Activated CD4-positive, alpha-beta memory T cell treated with anti-CD3 and anti-CD28 coated beads, Interleukin-2, amount 10 ng/mL, durations not matched to agents 7 days and 5 days (primary cell): ENCODE measurements at regions not wholly inside any gene's neighbourhood (a gene's known extent, or its start where the extent isn't known, plus 50 kb on each side); places are given as distances from the start of the nearest gene placed in this dataset.

Experiments used
- CTCF ChIA-PET: fragments of 350-600 bp; sonication (Branson Sonifier 250); formaldehyde crosslinking; loops from one replicate; lab custom pipeline; 2021; ENCODE audit warnings: antibody characterized with exemption, inconsistent platforms; lab: Charles Lee
- POLR2A ChIA-PET: fragments of 350-600 bp; sonication (Branson Sonifier 250); formaldehyde crosslinking; loops from one replicate; lab custom pipeline; 2021; ENCODE audit warnings: antibody characterized with exemption; lab: Charles Lee
- DNase-seq: peaks from one replicate; pipeline ENCODE4 v3.0.0-alpha.2; 2020
- H3K27ac Mint-ChIP-seq: one replicate; pipeline ENCODE4 v1.8.0; 2021; ENCODE audit warnings: mild to moderate bottlenecking, mixed read lengths
- H3K27me3 Mint-ChIP-seq: one replicate; pipeline ENCODE4 v1.8.0; 2021; ENCODE audit warnings: mixed read lengths
- H3K36me3 Mint-ChIP-seq: one replicate; pipeline ENCODE4 v1.8.0; 2021; ENCODE audit warnings: low read depth, mixed read lengths
- H3K4me1 Mint-ChIP-seq: one replicate; pipeline ENCODE4 v1.8.0; 2021; ENCODE audit warnings: mixed read lengths
- H3K4me3 Mint-ChIP-seq: one replicate; pipeline ENCODE4 v1.8.0; 2021; ENCODE audit warnings: mild to moderate bottlenecking, mixed read lengths
- H3K9me3 Mint-ChIP-seq: one replicate; pipeline ENCODE4 v1.8.0; 2021; ENCODE audit warnings: mixed read lengths

DNA sequence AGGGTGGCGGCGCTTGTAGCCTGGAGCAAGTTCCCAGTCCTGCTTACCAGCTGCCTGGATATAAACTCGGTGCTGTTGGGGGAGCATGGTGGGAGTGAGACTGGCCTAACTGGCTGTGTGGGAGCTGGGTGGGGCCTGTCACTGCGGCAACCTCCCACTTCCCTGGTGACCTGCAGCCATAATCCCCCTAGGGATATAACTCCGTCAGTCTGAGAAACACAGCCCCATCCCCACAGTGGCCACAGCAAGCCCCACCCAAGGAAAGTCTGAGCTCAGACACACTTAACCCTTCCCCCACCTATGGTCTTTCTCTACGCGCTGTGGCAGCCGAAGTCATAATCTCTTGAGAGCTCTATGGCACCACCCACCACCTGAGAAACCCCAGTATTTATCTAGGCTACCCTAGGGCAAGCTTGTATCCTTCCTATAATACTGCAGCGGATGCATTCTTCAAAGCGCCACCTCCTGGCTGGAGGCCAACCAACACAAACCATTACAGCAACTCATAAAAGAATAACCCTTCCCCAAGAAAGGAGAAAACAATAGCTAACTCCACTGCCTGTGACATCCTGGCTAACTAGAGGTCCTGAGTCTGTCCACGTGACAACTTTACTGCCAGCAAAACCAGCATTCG, 57.4 kb downstream of the ZNF648 start:
- no peak for DNase-seq
- H3K27me3 Mint-ChIP-seq, result peaks cover 6% of the 10 kb centered on the region
- POLR2A ChIA-PET, result no interaction called here
- no peaks in the 10 kb centered on the region for H3K36me3 Mint-ChIP-seq
- H3K4me1 Mint-ChIP-seq, result no peaks in the 10 kb centered on the region
- no peak overlapping the region for H3K4me3 Mint-ChIP-seq
- CTCF ChIA-PET, result no interaction called here
- no peak overlapping the region for H3K27ac Mint-ChIP-seq
- H3K9me3 Mint-ChIP-seq, result peaks cover 2% of the 10 kb centered on the region

DNA sequence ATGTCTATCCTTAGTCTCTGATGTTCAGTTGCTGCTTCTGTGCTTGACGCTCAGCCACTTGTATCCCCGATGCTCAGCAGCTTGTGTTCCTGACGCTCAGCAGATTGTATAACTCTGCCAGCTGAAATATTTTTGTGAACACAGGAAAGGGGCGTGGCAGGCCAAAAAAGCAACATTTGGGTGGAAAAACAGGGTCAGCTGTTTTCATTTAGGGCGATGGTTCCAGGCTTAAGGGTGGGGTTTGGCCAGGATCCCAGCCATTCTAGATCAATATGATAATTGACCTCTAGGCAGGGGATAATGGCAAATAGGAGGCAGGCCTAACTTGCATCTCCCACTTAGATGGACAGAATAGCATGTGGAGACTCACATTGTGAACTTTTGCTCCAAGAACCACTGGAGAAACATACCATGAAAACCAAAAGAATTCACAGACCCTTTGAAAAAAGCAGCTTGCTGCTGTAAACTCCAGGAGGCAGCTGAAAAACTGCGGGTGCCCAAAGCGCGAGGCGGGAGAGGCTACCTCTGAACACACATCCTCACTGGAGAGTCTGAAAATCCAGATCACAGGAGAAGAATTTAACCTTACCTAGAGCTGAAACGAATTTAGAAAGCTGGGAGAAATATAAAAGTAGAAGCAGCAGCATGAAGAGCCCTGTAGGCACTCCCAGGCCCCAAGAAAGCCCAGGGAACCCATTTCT, 58.3 kb downstream of the ZNF648 start:
- Mint-ChIP-seq H3K4me3 (no peak overlapping the region), H3K36me3 (no peaks in the 10 kb centered on the region), H3K9me3 (peaks cover 2% of the 10 kb centered on the region), H3K4me1 (no peaks in the 10 kb centered on the region), H3K27me3 (peaks cover 6% of the 10 kb centered on the region), H3K27ac (no peak overlapping the region)
- POLR2A ChIA-PET, result no interaction called here
- CTCF ChIA-PET, result no interaction called here
- no peak for DNase-seq

DNA sequence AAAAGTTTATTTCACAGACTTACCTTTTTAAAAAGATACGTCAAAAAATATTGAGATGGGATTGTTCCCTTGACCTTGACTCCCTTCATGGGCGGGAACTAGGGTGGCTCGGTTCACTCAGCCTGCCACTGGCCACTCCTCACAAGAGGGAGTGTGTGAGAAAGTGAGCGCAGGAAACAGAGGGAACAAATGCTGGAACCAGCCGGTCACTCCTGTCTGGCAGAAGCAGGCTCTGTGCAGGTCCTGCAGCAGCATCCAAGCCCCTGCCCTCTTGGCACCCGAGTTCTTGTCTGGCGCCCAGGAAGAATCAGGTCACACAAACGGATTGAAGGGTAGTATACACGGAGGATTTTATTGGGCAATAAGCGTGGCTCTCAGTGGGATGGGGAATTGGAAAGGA, 58.9 kb downstream of the ZNF648 start:
- no peaks in the 10 kb centered on the region for H3K36me3 Mint-ChIP-seq
- H3K27ac Mint-ChIP-seq, result no peak overlapping the region
- peaks cover 6% of the 10 kb centered on the region for H3K27me3 Mint-ChIP-seq
- CTCF ChIA-PET, result interaction anchor here (0.6 kb wide), 1 partner anchor 111 kb away, joined by 5 read pairs; no protein-coding TSS in a partner anchor
- no peaks in the 10 kb centered on the region for H3K4me1 Mint-ChIP-seq
- no peak overlapping the region for H3K4me3 Mint-ChIP-seq
- POLR2A ChIA-PET, result no interaction called here
- DNase-seq, result no peak
- peaks cover 2% of the 10 kb centered on the region for H3K9me3 Mint-ChIP-seq

DNA sequence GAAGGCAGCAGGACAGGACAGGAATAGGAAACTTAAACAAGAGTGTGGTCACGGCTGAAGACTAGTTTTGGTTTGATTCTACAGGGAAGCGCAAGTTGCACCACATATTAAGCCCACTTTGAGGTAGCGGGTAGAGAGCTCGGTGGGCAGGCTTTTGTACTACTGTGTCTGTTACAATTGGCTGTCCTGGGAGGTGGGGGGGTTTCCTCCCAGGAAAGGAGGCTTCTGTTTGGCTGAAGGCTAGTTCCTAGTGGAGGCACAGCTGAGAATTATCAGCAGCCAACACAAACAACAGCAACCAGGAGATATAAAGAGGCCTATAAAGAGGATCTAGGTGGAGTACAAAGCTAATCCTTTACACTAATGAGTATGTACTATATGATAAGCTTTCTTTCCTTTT, 62.7 kb downstream of the ZNF648 start:
- Mint-ChIP-seq H3K27ac (no peak overlapping the region), H3K4me1 (no peaks in the 10 kb centered on the region), H3K27me3 (peaks cover 16% of the 10 kb centered on the region), H3K4me3 (no peak overlapping the region), H3K36me3 (no peaks in the 10 kb centered on the region), H3K9me3 (no peaks in the 10 kb centered on the region)
- no peak for DNase-seq
- ChIA-PET POLR2A (no interaction called here), CTCF (interaction anchor here (0.9 kb wide), 1 partner anchor 30 kb away, joined by 3 read pairs; no protein-coding TSS in a partner anchor)

DNA sequence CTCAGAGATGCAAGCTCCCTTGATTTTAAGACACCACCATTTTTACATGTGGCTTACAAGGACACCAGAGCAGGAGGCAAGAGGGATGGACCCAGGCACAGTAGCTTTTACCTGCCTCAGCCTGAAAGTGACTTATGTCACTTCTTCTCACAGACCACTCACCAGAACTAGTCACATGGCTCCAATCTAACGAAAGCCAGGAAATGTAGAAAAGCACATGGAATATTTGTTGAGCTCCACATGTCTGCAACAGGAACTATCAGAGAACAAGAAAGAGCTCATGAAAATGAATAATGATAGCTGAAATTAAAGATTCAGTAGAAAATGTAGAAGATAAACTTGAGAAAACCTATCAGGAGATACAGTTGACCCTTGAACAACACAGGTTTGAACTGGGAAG, 69.4 kb downstream of the ZNF648 start:
- CTCF ChIA-PET, result no interaction called here
- no peak for DNase-seq
- H3K9me3 Mint-ChIP-seq, result no peaks in the 10 kb centered on the region
- no peaks in the 10 kb centered on the region for H3K36me3 Mint-ChIP-seq
- peaks cover 15% of the 10 kb centered on the region for H3K27me3 Mint-ChIP-seq
- no peak overlapping the region for H3K4me3 Mint-ChIP-seq
- H3K27ac Mint-ChIP-seq, result no peak overlapping the region
- H3K4me1 Mint-ChIP-seq, result no peaks in the 10 kb centered on the region
- POLR2A ChIA-PET, result no interaction called here

DNA sequence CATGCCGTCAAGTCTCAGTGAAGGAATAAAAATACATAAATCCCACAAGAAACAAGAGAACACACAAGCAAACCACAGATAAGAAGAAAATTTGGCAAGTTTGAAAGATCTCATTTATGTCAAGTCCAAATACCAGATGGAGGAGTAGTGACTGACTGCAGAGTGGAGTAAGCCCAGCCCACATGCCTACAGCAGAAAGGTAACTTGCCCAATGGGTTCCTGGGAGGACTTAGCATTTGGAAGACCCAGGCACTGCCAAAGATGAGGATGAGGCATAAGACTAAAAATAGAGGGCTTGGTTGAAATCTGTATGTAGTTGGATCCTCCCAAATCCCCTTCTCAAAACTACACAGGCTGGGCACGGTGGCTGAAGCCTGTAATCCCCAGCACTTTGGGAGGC, 70.8 kb downstream of the ZNF648 start:
- DNase-seq, result no peak
- Mint-ChIP-seq H3K27ac (no peak overlapping the region), H3K27me3 (peaks cover 17% of the 10 kb centered on the region), H3K9me3 (no peaks in the 10 kb centered on the region), H3K36me3 (no peaks in the 10 kb centered on the region), H3K4me1 (peaks cover 5% of the 10 kb centered on the region), H3K4me3 (no peak overlapping the region)
- POLR2A ChIA-PET, result no interaction called here
- CTCF ChIA-PET, result no interaction called here

DNA sequence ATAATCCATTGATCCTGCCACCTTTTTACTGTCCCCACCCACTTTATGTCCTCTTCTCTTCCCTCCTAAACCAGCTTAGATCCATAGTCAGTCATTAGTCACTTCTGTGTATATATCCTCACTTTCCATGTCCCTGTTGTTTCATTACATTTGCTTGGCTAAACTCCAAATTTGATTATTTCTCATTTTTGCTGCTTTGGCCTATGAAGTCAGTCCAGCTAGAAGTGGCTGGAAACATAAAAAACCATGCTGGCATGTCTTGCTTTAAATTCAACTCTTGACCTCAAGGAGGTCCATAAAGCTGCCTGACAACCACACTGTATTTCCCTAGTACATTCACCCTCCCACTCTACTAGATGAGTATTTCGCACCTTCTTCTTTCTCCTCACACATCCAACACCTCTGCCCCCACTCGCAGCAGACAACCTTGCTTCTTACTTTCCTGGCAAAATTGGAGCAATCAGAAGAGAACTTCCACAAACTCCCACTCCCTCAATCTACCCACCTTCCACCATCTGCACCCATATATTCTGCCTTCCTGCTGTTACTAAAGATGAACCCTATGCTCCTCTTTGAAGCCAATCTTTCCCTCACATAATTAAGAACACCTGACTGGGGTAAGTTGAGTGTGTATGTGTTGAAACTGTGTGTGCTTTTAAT, 72.1 kb downstream of the ZNF648 start:
- no peaks in the 10 kb centered on the region for H3K36me3 Mint-ChIP-seq
- DNase-seq, result no peak
- POLR2A ChIA-PET, result no interaction called here
- H3K4me3 Mint-ChIP-seq, result no peak overlapping the region
- peaks cover 5% of the 10 kb centered on the region for H3K4me1 Mint-ChIP-seq
- CTCF ChIA-PET, result interaction anchor here (2.0 kb wide), 1 partner anchor 65 kb away, joined by 5 read pairs; no protein-coding TSS in a partner anchor
- H3K27ac Mint-ChIP-seq, result no peak overlapping the region
- H3K9me3 Mint-ChIP-seq, result no peaks in the 10 kb centered on the region
- peaks cover 21% of the 10 kb centered on the region for H3K27me3 Mint-ChIP-seq

DNA sequence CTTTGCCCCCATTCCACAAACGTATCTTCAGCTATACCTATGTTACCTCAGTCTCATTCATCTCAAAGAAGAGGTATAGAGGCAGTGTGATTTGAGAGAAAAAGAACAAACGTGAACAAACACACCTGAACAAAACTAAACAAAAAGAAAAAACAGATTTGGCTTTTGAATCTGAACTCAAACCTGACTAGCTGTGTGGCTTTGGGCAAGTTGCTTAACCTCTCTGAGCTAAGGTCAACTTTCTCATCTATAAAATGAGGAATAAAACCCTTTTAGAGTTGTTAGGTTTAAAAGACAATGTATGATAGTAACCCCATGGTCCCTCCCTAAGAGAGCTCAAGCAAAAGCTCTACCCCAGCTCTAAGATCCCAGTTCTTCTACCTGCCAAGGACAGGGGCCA, 73.5 kb downstream of the ZNF648 start:
- H3K27me3 Mint-ChIP-seq, result peaks cover 21% of the 10 kb centered on the region
- ChIA-PET POLR2A (no interaction called here), CTCF (interaction anchor here (2.0 kb wide), 1 partner anchor 67 kb away, joined by 5 read pairs; no protein-coding TSS in a partner anchor)
- no peak for DNase-seq
- H3K4me1 Mint-ChIP-seq, result peaks cover 5% of the 10 kb centered on the region
- H3K27ac Mint-ChIP-seq, result no peak overlapping the region
- no peak overlapping the region for H3K4me3 Mint-ChIP-seq
- no peaks in the 10 kb centered on the region for H3K9me3 Mint-ChIP-seq
- no peaks in the 10 kb centered on the region for H3K36me3 Mint-ChIP-seq

DNA sequence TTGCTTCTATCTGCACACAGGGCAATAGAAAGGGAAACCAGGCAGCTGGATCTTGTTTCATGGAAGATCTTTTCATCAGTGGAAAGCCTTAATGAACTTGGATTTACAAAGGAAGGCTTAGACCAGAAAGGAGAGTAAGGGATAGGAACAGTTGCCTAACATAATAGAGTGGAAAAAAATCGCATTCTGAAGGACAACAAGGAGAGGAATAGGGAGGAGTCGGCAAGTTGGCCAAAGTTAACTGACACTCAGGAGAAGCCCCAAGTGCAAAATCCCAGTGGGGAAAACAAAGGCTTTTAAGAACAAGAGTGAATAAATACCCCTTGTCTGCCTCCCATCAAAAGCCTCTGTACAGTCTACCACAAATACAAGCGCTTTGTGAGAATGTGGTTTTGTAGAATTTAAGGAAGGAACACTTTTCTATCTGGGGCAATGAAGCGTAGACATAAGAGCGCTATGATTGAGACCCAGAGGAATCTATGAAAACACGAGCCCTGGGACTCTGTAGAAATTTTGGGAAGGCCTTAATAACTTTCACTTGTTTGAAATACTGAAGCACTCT, 74.1 kb downstream of the ZNF648 start:
- Mint-ChIP-seq H3K27ac (no peak overlapping the region), H3K9me3 (no peaks in the 10 kb centered on the region), H3K36me3 (no peaks in the 10 kb centered on the region), H3K27me3 (peaks cover 21% of the 10 kb centered on the region), H3K4me3 (no peak overlapping the region), H3K4me1 (peaks cover 5% of the 10 kb centered on the region)
- no peak for DNase-seq
- ChIA-PET POLR2A (no interaction called here), CTCF (interaction anchor here (2.0 kb wide), 1 partner anchor 67 kb away, joined by 5 read pairs; no protein-coding TSS in a partner anchor)

DNA sequence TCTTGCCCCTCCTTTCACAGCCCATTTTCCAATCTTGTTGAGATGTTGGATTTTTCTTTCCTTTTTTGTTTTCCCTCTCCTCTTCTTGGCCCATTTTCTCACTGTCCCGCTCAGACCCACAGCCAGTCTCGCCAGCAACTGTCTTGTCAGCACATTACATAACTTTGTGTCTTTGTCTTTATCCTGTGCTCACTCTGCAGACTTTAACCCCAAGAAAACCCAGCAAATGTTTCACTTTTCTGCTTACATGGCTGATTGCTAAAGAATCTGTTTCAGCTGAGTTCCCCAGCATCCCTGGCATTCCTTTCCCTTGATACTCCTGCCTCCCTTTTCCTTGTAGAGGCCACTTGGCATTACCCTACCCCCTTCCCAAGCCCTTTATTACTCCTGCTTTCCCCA, 74.6 kb downstream of the ZNF648 start:
- ChIA-PET CTCF (no interaction called here), POLR2A (no interaction called here)
- DNase-seq, result no peak
- H3K4me3 Mint-ChIP-seq, result no peak overlapping the region
- H3K27ac Mint-ChIP-seq, result no peak overlapping the region
- no peaks in the 10 kb centered on the region for H3K36me3 Mint-ChIP-seq
- H3K27me3 Mint-ChIP-seq, result peaks cover 18% of the 10 kb centered on the region
- no peaks in the 10 kb centered on the region for H3K9me3 Mint-ChIP-seq
- H3K4me1 Mint-ChIP-seq, result peaks cover 5% of the 10 kb centered on the region

DNA sequence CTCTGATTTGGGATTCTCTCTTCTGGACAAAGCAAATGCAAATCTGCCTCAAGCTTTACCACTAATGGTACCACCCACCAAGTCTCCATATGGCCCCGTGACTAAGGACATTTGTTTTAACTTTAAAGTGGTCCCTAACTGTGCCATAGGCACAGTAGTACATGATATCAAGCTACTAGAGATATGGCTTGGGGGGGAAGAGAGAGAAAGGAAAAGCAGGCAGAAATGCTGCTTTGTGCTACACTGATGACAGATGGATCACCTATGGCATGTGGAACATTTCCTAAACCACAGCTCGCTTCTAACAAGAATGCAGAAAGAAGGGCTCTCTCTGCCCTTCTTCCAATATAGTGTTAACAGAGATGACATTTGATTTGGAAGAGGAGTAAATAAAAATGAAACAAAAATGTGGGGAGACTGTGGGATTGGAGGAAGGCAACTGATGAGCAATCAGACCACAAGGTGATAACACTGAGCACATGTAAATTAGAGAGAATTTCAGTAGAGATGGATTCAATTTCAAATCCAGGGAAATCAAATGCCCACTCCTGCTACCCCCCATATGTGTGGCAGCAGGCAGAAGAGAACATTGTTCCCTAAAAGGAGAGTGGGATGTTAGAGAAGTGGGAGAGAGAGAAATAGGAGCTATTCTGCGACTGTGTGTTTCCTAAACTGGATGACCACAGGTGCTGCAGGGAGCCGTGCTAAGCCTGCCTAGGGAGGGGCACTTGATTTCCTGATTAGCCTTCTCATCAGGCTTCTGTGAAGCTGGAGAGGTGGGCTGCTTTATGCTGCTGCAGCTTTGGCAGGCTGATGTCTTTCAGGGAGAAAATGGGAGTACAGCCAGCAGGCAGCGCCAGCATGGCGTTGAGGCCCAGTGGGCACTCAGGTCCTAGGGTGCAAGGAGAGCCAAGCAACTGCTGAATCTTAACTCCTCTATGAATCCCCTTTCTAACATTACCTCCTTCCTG, 75.3 kb downstream of the ZNF648 start:
- peaks cover 18% of the 10 kb centered on the region for H3K27me3 Mint-ChIP-seq
- no peak overlapping the region for H3K27ac Mint-ChIP-seq
- no peak overlapping the region for H3K4me3 Mint-ChIP-seq
- no peaks in the 10 kb centered on the region for H3K9me3 Mint-ChIP-seq
- ChIA-PET POLR2A (no interaction called here), CTCF (interaction anchor here (0.5 kb wide), 1 partner anchor 159 kb away, joined by 3 read pairs; no protein-coding TSS in a partner anchor)
- no peaks in the 10 kb centered on the region for H3K36me3 Mint-ChIP-seq
- peaks cover 5% of the 10 kb centered on the region for H3K4me1 Mint-ChIP-seq
- no peak for DNase-seq

DNA sequence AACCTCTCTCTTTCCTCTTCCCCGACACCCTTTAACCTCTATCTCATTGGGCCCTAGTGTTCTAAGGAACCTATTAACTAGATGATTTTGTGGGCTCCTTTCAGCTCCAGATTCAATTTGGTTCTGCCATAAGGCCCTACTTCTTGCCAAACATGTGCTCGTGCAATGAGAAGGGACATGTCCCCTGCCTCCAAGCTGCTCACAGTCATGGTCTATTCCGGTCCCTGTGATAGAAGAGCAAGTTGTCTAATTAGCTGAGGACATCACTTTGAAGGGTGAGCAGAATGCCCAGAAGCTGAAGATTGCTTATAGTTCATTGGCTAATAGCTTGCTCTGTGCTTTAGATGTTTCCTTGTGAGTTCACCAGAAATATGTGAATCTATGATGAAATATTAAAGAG, 76.2 kb downstream of the ZNF648 start:
- POLR2A ChIA-PET, result no interaction called here
- H3K27me3 Mint-ChIP-seq, result peaks cover 21% of the 10 kb centered on the region
- no peaks in the 10 kb centered on the region for H3K36me3 Mint-ChIP-seq
- no peak overlapping the region for H3K27ac Mint-ChIP-seq
- H3K4me1 Mint-ChIP-seq, result peaks cover 5% of the 10 kb centered on the region
- H3K4me3 Mint-ChIP-seq, result no peak overlapping the region
- no peaks in the 10 kb centered on the region for H3K9me3 Mint-ChIP-seq
- no peak for DNase-seq
- CTCF ChIA-PET, result no interaction called here
